ENCODE measurements at regions not wholly inside any gene's neighbourhood (a gene's known extent, or its start where the extent isn't known, plus 50 kb on each side); places are given as distances from the start of the nearest gene placed in this dataset.

DNA sequence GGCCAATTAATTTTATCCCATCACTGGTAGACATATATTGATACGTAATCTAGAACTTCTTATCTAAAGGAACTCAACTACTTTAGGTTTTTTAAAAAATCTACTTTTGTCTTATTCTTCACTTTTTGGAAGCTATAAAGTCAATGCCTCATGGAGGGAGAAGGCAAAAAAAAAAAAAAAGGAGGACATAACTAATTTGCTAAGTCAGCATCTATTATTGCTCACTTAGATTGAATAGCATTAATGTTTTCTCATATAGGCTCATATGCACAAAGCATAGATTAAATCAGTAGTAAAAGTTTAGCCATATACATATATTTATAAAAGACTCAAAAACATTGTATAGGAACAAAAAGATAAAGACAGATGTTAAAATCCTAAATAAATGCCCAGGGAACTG is 179.3 kb upstream of the DGKB start (continued):
- TF ChIP-seq BCL6B (tag by site-specific recombination; IDR thresholded peaks at IDR 0.05), result no peak
- TF ChIP-seq ZNF26 (tag by site-specific recombination; IDR thresholded peaks at IDR 0.05), result no peak
- TF ChIP-seq ZNF114 (tag by site-specific recombination; IDR thresholded peaks at IDR 0.05), result no peak
- TF ChIP-seq ZNF544 (tag by site-specific recombination; IDR thresholded peaks at IDR 0.05), result no peak

- Histone ChIP-seq H3K27ac (ENCODE audit: extremely low read depth, low read depth, low read length) (no peak overlapping the region), H3K4me1 (ENCODE audit: control insufficient read depth, insufficient read depth, low read length) (no peaks in the 10 kb centered on the region), H3K4me3 (ENCODE audit: low read depth, low read length) (no peak overlapping the region), H3K9me3 (ENCODE audit: control insufficient read depth, insufficient read depth, low read depth, low read length) (no peaks in the 10 kb centered on the region), H3K36me3 (ENCODE audit: control insufficient read depth in 2 of 2, insufficient read depth in 1 of 2, low read length in 2 of 2) (no peaks in the 10 kb centered on the region)
- TF ChIP-seq ZFP3 (tag by site-specific recombination; IDR thresholded peaks at IDR 0.05; ENCODE audit: low read depth), result no peak
- no peak for TF ChIP-seq ZNF18 (tag by site-specific recombination; IDR thresholded peaks at IDR 0.05)
- TF ChIP-seq, protein P1, sequence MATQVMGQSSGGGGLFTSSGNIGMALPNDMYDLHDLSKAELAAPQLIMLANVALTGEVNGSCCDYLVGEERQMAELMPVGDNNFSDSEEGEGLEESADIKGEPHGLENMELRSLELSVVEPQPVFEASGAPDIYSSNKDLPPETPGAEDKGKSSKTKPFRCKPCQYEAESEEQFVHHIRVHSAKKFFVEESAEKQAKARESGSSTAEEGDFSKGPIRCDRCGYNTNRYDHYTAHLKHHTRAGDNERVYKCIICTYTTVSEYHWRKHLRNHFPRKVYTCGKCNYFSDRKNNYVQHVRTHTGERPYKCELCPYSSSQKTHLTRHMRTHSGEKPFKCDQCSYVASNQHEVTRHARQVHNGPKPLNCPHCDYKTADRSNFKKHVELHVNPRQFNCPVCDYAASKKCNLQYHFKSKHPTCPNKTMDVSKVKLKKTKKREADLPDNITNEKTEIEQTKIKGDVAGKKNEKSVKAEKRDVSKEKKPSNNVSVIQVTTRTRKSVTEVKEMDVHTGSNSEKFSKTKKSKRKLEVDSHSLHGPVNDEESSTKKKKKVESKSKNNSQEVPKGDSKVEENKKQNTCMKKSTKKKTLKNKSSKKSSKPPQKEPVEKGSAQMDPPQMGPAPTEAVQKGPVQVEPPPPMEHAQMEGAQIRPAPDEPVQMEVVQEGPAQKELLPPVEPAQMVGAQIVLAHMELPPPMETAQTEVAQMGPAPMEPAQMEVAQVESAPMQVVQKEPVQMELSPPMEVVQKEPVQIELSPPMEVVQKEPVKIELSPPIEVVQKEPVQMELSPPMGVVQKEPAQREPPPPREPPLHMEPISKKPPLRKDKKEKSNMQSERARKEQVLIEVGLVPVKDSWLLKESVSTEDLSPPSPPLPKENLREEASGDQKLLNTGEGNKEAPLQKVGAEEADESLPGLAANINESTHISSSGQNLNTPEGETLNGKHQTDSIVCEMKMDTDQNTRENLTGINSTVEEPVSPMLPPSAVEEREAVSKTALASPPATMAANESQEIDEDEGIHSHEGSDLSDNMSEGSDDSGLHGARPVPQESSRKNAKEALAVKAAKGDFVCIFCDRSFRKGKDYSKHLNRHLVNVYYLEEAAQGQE (tag by site-specific recombination; IDR thresholded peaks at IDR 0.05), result no peak
- TF ChIP-seq ZNF785 (tag by site-specific recombination; IDR thresholded peaks at IDR 0.05), result no peak
- TF ChIP-seq, protein P2, sequence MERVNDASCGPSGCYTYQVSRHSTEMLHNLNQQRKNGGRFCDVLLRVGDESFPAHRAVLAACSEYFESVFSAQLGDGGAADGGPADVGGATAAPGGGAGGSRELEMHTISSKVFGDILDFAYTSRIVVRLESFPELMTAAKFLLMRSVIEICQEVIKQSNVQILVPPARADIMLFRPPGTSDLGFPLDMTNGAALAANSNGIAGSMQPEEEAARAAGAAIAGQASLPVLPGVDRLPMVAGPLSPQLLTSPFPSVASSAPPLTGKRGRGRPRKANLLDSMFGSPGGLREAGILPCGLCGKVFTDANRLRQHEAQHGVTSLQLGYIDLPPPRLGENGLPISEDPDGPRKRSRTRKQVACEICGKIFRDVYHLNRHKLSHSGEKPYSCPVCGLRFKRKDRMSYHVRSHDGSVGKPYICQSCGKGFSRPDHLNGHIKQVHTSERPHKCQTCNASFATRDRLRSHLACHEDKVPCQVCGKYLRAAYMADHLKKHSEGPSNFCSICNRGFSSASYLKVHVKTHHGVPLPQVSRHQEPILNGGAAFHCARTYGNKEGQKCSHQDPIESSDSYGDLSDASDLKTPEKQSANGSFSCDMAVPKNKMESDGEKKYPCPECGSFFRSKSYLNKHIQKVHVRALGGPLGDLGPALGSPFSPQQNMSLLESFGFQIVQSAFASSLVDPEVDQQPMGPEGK (tag by site-specific recombination; IDR thresholded peaks at IDR 0.05), result no peak
- no peak for TF ChIP-seq HOXD13 (CRISPR knock-in tag; IDR thresholded peaks at IDR 0.05; ENCODE audit: borderline replicate concordance)
- TF ChIP-seq ZNF140 (tag by site-specific recombination; IDR thresholded peaks at IDR 0.05), result no peak
- no peak for TF ChIP-seq ZNF544 (tag by site-specific recombination; IDR thresholded peaks at IDR 0.05)
- no peak for TF ChIP-seq GLI4 (tag by site-specific recombination; IDR thresholded peaks at IDR 0.05)
- no peak for TF ChIP-seq ZBTB21 (tag by site-specific recombination; IDR thresholded peaks at IDR 0.05)
- TF ChIP-seq ZXDB (tag by site-specific recombination; IDR thresholded peaks at IDR 0.05), result no peak
- no peak for TF ChIP-seq TRIM28 (IDR thresholded peaks at IDR 0.05; ENCODE audit: borderline replicate concordance, low read length)
- no peak for TF ChIP-seq ZNF391 (tag by site-specific recombination; IDR thresholded peaks at IDR 0.05; ENCODE audit: borderline replicate concordance, low read depth)
- TF ChIP-seq ZNF558 (tag by site-specific recombination; IDR thresholded peaks at IDR 0.05), result no peak
- TF ChIP-seq ZNF626 (tag by site-specific recombination; IDR thresholded peaks at IDR 0.05), result no peak
- TF ChIP-seq ZNF654 (tag by site-specific recombination; IDR thresholded peaks at IDR 0.05; ENCODE audit: low read depth), result no peak
- TF ChIP-seq ZNF529 (tag by site-specific recombination; IDR thresholded peaks at IDR 0.05; ENCODE audit: insufficient replicate concordance), result no peak
- ChIA-PET POLR2A (no interaction called here), CTCF (no interaction called here)
These were observed 170.8 kb upstream of the DGKB start for GRCh38 chr7:15073301-15073700.
